Frontal cortex (tissue), 3 donors: ENCODE measurements at regions not wholly inside any gene's neighbourhood (a gene's known extent, or its start where the extent isn't known, plus 50 kb on each side); places are given as distances from the start of the nearest gene placed in this dataset.

Experiments
- DNase-seq, 2 donors: peaks; one replicate each; pipeline ENCODE4 v3.0.0; 2012; ENCODE audit warnings: low spot score in 2 of 2
- FAIRE-seq: peaks from 2 replicates; lab custom pipeline; 2012; peaks lifted over from hg19 to GRCh38; lab: Jason Lieb, UNC
- donor health status: control.
- donor health status: control.
- donor health status: control.

DNA sequence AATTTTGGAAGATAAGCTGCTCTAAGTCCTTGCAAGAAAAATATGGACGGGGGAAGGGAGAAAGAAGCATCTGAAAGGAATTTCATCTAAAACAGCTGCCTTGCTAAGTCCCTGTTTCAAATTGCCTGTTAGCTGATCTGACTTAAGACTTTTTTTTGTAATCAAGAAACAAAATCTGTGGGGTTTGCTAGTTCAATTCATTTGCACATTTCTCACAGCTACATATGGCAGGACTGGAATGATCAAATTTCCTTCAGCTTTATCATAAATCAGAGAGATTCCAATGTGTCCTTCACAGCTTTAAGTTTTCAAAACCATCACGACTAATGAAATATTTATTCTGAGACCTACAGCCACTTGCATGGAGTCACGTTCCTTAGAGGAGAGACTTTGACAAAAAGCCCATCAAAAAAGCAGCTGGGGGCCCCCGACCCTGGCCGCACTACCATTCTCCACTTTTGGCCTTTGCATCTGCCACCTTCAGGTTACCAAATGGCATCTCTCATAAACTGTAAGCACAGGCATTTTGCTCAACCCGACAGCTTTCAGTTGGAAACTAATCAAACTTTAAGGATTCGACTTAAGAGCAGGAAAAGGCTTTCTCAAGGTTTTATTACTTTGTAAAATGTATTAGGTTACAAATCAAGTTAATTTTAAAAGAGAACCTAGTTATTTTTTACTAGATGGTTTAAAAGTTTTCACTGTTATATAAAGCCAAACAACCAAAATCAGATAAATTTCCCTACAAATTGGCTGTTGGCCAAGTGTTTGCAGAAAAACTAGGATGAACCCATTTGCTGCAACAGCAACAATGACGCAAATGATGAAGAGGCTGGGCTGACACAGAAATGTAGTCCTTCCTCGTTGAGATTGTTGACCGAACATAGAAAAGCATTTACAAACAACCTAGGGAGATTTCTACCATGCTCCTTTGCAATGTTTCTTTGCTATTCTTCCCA is 100.4 kb upstream of the RND3 start:
- DNase-seq = no peak
- FAIRE-seq = no peak

DNA sequence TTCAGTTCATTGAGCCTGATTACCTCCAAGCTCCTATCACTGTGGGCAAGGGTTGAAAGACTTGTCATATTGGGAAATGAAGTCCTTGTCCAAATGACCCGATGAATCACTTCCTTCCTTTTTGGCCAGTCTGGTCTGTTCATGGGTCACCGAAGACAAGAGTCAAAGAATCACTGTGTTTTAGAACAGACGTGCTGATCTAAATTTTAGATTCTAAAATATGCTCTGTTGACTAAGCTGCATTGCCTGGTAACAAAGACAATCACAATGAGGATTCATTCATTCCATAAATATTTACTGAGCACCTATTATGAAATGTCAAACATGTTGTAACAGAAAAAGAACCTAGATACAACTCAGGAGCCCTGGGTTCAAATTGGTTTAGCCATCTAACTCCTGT is 99.4 kb upstream of the RND3 start:
- FAIRE-seq (no peak), DNase-seq (no peak)

DNA sequence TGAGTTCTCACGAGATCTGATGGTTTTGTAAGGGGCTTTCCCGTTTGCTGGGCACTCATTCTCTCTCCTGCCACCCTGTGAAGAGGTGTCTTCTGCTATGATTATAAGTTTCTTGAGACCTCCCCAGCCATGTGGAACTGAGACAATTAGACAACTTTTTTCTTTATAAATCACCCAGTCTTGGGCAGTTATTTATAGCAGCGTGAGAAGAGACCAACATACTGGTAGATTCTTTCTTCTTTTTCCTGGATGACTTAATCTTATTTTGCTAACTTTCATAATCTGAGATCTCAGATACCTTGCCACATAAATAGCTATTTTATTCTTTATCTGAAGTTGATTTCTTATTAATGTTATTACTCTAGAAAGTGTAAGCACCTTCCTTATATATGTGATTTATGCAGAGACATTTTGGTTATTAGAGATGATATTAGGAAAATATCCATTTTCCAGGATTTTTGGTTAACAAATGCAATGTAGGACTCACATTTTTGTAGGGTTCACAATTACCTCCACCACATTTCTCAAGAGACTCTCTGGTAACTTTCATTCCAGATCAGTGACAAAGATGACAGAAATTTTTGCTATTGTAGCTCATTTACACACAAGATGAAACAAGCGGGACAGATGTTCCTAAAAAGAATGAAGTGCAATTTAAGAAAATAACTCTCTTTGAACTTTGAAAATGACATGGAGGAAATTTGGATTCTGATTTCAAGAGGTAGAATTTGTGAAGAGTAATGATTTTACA is 97.9 kb upstream of the RND3 start:
- DNase-seq = no peak
- FAIRE-seq = no peak

DNA sequence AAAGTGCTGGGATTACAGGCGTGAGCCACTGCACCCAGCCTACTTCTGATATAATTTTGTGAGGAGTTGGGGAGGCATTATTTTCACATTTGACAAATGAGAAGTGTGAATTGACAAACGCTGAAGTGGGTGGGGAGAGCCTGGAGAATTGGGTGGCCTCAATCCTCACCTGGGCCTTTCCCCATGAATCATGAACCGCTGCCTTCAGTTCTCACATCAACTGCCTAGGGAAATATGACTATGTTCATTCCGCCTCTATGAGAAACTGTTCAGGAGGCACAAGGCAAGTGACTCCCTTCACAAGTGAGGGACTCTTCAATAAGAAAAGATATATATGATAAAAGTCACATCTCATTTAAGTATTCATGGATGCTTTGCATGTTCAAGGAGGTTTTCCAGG is 96.6 kb upstream of the RND3 start:
- DNase-seq (no peak), FAIRE-seq (no peak)

DNA sequence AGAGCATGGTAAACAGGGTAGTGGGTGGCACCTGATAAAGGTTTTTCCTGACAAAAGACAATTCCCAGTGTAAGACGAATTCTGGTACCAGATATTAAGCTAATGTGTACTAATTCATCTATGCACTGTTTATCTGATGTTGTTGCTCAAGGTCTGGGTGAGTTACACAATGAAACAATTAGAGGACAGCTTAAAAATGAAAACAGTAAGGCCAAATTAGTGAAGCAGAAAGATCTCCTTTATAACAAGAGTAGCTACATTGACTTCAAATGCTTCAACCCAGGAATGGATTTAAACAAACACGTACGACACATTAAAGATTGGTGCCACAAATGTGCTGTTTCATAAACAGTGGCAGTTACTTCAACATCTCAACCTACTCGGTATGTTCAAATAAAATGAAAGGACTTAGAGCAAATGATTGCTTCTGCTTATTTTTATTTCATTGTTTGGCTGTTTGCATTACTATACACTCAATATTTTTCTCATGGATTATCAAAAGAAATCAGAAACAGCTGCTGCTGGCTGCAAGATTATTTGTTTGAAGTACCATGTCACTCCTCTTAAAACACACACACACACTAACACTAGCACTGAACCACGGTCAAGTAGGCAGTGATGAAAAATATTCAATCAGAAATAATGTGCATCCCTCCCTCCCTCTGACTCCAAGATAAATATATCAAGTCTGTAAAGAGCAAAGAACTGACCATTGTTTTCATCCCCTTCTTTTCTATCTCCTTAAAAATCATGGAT is 94.4 kb upstream of the RND3 start:
- DNase-seq (no peak), FAIRE-seq (no peak)

DNA sequence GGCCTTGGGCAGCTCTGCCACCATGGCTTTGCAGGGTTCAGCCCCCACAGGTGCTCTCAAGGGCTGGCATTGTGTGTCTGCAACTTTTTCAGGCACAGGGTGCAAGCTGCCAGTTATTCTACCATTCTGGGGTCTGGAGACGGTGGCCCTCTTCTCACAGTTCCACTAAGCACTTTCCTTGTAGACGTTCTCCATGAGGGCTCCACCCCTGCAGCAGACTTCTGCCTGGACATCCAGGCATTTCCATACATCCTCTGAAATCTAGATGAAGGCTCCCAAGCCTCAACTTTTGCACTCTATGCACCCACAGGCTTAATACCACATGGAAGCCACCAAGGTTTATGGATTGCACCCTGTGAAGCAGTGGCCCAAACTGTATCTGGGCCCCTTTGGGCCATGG is 91.0 kb upstream of the RND3 start:
- FAIRE-seq (no peak), DNase-seq (no peak)

DNA sequence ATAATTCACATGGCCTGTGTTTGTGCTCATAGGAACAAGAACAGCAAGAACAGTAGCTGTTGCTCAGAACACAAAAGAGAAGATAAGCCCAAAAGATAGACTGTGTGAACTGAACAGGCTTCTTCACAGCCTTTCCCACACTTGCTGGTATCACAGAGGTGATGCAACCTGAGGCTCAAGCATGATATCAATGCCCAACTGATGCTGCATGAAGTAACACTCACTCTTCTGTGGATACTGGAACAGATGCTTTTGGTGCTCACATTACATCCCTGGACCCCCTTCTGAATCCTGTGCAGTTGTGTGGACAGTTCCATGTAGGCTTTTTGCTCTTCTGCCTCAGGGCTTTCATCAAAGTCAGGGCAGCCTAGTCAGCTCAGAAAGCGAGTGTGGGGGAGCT is 88.4 kb upstream of the RND3 start:
- DNase-seq (no peak), FAIRE-seq (no peak)

DNA sequence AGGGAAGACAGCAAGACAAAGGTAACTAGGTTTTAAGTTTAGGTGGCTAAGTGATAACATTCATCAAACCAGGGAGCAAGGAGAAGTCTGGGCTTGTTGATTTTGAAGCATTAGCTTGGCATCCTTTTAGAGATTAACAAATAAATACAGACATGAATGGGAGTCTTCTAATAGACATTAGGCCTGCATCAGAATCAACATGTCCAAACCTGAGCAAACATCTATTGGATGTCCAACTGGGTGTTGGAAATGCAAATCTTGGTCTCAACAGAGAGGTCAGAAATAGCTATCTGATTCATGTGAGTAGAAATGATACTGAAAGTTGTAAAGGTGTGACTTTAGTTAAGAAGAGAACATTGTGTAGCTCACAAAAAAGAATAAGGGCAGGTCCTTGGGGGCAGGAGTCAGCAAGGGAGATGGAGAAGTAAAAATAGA is 85.5 kb upstream of the RND3 start:
- no peak for DNase-seq
- FAIRE-seq = no peak

DNA sequence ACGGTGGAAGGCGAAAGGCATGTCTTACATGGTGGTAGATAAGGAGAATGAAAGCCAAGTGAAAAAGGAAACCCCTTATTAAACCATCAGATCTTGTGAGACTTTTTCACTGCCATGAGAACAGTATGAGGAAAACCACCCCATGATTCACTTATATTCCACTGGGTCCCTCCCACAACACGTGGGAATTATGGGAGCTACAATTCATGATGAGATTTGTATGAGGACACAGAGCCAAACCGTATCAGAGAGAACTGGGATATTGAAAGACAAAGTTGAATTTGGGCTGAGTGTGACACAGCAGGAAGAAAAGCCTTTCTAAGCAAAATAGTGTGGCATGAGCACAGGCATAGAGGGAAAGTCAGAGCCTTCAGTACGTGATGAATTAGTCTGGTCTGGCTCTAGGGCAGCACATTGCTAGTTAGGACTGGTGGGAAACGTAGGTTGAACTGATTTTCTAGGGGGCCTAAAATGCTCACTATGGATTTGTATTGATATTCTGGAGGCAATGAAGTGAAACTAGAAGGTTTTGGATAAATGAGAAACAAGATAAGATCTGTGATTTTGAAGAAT is 84.8 kb upstream of the RND3 start:
- FAIRE-seq (no peak), DNase-seq (no peak)

DNA sequence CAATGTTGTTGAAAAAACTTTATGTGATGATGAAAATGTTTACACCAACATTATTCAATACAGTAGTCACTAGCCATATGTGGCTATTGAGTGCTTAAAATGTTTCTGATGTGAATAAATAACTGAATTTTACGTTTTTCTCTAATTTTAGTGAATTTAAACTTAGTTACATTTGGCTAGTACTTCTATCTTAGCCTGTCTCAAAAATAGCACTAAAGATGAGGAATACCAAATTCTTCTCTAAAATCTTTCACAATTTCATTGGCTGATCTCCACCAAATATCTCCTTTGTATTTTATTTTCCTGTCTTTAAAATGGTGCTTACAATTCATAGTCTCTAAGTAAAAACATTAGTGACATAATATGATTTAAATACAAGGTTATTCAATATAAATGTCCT is 83.7 kb upstream of the RND3 start:
- DNase-seq = no peak
- FAIRE-seq = no peak

DNA sequence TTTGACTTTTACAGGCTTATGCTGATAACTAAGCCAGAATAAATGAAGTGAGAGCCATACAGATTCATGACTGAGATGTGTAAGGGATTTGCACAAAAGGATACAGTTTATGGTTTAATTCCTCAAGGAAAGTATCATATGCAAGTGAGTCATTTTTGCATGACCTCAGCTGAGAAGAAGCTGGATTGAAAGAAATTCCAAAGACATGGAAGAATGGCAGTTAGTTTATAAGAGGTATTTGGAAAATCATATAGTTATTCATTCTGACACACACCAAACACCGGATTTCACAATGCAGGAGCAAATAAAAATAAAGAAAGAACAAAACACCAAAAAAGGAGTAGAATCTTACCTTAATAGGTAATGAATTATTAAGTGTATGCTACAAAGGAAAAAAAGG is 83.2 kb upstream of the RND3 start:
- FAIRE-seq (no peak), DNase-seq (no peak)

DNA sequence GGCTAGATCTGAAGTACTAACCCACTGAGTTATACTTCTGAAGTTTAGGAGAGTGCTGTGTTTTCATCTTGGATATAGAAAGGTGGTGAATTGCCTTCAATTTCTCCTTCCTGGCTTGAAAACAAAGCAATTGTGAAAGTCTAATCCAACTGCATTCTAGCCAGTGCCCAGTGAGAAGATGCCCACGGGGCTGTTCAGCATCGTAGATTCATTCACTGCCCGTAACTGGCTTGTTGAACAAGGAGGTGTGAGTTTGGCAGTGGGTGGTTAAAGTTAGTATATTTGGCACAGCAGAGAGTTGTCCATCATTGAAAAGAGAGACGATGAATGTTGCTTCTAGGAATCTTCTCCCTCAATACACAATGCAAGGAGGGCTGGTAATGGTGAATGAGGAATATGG is 82.3 kb upstream of the RND3 start:
- no peak for DNase-seq
- no peak for FAIRE-seq

DNA sequence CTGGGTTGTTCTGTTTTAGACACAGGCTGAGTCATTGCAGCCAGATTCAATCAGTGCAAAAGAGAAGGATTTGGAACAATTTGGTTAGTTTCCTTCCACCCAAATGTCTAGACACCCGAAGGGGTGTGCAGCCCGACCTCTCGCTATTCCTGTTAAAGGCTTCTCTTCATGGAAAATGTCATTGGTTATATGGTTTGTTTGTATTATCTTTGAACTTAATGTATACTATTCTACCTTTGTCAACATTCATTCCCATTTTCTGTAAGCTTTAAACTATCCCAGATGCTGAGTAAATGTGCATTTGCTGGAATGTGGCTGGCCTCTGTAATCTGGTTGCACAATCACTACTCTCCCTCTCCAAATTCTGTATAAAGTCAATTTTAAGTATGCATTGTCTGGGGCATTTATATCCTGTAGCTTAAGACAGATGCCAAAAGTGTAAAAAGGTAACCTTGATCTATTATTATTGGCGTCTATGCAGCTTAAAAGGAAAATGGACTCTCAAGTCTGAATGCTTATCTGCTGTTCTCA is 80.4 kb upstream of the RND3 start:
- DNase-seq (no peak), FAIRE-seq (no peak)

DNA sequence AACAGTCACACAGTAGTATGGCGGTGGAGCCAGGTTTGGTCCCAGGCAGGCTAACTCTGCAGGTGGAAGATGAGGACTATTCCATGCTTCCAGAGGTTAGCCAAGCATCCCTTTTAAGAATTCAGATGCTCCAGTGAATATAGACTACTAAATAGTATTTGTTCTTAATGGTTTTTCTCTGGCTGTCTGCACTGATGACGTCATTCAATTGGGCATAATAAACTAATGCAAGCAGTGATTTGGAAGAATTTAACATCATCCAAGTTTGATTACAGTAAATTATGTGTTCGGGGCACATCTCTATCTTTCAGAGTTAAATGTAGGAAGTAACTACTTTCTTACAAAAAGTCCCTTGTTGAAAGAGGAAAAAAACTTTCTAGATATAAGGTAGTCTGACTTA is 78.8 kb upstream of the RND3 start:
- no peak for FAIRE-seq
- DNase-seq = no peak

DNA sequence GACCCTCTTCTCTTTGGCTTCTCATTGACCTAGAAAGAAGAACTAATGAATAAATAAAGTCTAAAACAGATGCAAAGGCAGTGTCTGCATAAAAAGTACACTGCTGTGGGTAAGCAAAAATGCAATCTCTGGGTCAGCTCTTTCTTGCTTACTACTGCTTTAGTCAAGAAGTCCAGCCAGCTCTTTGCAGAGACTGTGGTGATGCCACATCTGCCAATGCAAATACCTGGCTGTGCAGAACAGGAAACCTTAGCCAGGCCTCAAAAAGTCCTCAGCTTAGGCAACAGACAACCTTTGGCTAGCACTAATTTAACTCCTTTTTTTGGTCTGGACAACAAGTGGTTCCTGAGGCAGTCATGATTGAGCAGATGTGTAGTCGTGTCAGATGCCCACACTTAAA is 73.6 kb upstream of the RND3 start:
- DNase-seq (no peak), FAIRE-seq (no peak)

DNA sequence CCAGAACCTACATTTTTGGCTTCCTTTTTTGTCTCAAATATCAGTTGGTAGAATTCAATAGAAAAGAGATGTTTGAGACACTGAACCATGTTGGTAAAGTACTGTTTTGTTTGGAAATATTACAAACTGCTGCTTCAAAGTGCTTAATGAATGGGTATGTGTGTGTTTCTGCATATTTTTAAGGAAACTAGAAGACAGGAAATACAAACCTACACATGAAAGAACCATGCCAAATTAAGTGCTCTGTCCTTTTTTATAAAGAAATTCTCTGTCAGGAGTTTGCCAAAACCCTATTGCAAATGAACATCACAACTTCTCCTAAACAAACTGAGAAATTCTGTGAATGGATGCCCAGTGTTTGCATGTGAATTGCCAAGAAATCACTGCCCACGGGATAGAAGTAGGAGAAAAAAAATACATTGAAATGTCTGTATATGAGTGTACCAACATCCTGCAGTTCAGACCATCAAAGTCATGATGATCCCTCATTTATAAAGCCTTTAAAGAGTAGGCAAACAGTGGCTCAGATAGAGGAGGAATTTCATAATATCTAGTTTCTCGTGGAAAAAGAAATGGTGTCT is 69.6 kb upstream of the RND3 start:
- DNase-seq (no peak), FAIRE-seq (no peak)

DNA sequence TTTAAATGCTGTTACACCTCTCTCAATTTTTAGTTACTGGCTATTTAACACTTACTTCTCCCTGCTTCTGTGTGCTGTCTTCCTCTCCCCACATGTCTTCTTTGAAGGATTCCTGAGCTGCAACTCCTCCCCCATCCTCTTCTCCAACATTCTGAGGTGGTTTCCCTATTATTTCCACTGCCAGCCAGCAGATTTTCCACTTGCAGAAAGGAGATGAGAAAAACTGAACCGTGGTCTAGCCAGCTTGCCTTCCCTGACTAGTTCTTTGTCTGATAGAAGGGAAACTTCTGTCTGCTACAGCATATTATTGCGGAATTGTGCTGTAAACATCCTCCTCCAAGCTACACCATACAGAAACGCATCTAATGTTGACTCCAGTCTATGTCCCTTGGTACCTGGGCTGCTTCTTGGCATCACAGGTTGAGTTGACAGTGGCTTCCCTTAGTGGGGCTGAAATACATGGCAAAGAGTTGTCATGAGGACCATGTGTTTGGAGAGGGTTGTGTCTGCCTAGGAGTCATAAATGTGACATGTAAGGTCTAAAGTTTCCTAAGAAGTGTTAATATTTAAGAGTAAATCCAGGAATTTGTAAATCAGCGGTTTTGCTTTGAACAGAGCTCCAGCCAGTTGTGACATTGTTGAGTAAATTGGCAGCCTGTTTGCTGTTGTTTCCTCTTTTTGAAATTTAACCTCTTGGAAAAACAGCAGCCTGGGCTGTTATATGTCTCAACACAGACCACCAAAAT is 68.3 kb upstream of the RND3 start:
- FAIRE-seq = no peak

DNA sequence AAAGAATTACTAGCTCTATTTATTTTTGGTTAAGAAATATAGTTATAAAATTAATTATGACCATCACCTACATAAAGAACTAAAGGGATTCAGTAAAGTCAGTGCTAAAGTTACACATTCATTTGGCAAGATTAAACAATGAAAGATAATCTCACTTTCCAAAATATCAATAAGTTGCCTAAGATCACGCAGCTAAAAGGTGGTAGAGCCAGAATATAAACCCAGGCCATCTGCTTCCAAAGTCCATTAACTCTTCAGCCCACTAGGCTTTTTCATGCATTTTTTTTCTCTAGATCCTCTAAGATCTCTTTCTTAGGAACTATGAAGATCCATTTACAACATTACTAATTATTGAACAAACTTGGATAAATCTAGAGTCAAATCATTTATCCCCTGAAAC is 66.6 kb upstream of the RND3 start:
- DNase-seq (no peak), FAIRE-seq (no peak)

More for the DNA sequence above, 68.3 kb upstream of the RND3 start:
- no peak for DNase-seq
